BE2C (cell line): ENCODE measurements at regions not wholly inside any gene's neighbourhood (a gene's known extent, or its start where the extent isn't known, plus 50 kb on each side); places are given as distances from the start of the nearest gene placed in this dataset.

Experiments
- DNase-seq: peaks from one replicate; pipeline ENCODE4 v3.0.0-alpha.2; 2020
- H3K27me3 ChIP-seq: fragments of 250-450 bp; sonication (Bioruptor Pico); 2 replicates; pipeline ENCODE4 v1.5.1; 2020; ENCODE audit warnings: mild to moderate bottlenecking
- H3K36me3 ChIP-seq: fragments of 250-450 bp; sonication (Bioruptor Pico); 2 replicates; pipeline ENCODE4 v1.5.1; 2020; ENCODE audit warnings: mild to moderate bottlenecking
- H3K4me1 ChIP-seq: fragments of 250-450 bp; sonication (Bioruptor Pico); 2 replicates; pipeline ENCODE4 v1.5.1; 2020
- H3K4me3 ChIP-seq: 2 replicates; pipeline ENCODE4 v1.5.1; 2011; ENCODE audit warnings: low read depth, low read length
- H3K9me3 ChIP-seq: fragments of 250-450 bp; sonication (Bioruptor Pico); 2 replicates; pipeline ENCODE4 v1.5.1; 2020
- CTCF ChIP-seq: IDR thresholded peaks from 2 replicates; pipeline ENCODE4 v1.5.1; 2012; ENCODE audit warnings: mild to moderate bottlenecking, low read depth, low read length

DNA sequence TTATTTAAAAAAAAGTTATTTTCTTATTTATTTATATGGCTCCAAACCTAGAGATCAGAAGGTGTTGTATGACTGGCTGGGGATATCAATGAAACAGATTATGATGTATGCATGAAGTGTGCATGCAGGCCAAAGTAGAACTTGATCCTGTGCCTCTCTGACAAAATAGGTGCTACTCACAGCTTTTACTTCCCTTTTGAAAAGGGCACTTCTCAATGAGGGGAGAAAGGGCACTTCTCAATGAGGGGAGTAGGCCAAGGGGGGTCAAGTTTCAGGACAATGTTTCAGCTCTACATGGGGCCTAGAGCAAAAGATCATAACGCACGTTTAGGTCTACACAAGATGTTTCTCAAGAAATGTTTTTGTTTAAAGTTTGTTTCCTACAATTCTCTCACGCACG is 397.5 kb downstream of the ETS1 start:
- Histone ChIP-seq H3K36me3 (no peaks in the 10 kb centered on the region), H3K27me3 (no peaks in the 10 kb centered on the region), H3K4me3 (no peak overlapping the region), H3K9me3 (no peaks in the 10 kb centered on the region), H3K4me1 (no peaks in the 10 kb centered on the region)
- no peak for DNase-seq
- no peak for TF ChIP-seq CTCF

GRCh38 chr11:128188346-128189004 is 398.9 kb downstream of the ETS1 start:
- Histone ChIP-seq H3K27me3 (no peaks in the 10 kb centered on the region), H3K9me3 (no peaks in the 10 kb centered on the region), H3K36me3 (no peaks in the 10 kb centered on the region), H3K4me1 (no peaks in the 10 kb centered on the region), H3K4me3 (no peak overlapping the region)
- no peak for TF ChIP-seq CTCF
- no peak for DNase-seq

DNA sequence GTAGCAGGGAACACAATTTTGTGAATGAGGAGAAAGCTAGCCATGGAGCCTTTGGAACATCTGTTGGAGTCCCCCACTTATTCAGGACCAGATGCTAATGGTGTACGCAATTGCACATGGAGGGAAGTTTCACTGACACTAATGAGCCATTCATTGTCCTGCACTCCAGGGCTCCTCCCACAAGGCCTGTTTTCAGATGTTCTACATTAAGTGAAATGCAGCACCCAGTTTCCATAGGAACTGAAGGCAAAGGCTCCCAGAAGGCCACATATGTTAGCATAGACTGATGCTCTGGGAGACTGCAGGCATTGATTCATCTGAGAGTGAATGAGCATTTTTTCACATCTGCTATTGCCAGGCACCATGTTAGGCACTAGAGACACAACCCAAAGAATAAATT is 399.5 kb downstream of the ETS1 start:
- Histone ChIP-seq H3K4me1 (no peaks in the 10 kb centered on the region), H3K27me3 (no peaks in the 10 kb centered on the region), H3K9me3 (no peaks in the 10 kb centered on the region), H3K4me3 (no peak overlapping the region), H3K36me3 (no peaks in the 10 kb centered on the region)
- no peak for TF ChIP-seq CTCF
- peak; percentile 64 for DNase-seq

DNA sequence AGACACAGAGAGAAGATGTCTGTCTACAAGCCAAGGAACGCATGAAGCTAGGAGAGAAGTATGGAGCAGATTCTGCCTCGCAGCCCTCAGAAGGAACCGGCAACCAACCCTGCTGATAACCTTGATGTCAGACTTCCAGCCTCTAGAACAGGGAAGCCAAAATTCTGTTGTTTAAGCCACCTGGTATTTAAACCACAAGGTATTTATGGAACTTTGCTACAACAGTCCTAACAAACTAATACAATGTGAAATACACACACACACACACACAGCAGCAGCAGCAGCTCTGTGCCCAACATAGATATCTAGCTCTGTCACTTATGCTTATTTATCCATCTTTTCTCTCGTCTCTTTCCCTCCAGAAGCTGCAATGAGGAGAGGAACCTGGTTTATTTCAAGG is 400.0 kb downstream of the ETS1 start:
- Histone ChIP-seq H3K9me3 (no peaks in the 10 kb centered on the region), H3K4me3 (no peak overlapping the region), H3K36me3 (no peaks in the 10 kb centered on the region), H3K27me3 (no peaks in the 10 kb centered on the region), H3K4me1 (no peaks in the 10 kb centered on the region)
- DNase-seq, result no peak
- no peak for TF ChIP-seq CTCF

- no peak for DNase-seq
- Histone ChIP-seq H3K9me3 (no peaks in the 10 kb centered on the region), H3K36me3 (no peaks in the 10 kb centered on the region), H3K4me3 (no peak overlapping the region), H3K27me3 (no peaks in the 10 kb centered on the region), H3K4me1 (no peaks in the 10 kb centered on the region)
- TF ChIP-seq CTCF, result no peak
Measured at GRCh38 chr11:128184981-128185380, 402.4 kb downstream of the ETS1 start.

GRCh38 chr11:128182844-128183243 is 404.5 kb downstream of the ETS1 start:
- no peak for TF ChIP-seq CTCF
- H3K9me3 ChIP-seq, result no peaks in the 10 kb centered on the region
- H3K36me3 ChIP-seq, result no peaks in the 10 kb centered on the region
- H3K4me1 ChIP-seq, result peaks cover 7% of the 10 kb centered on the region
- H3K27me3 ChIP-seq, result no peaks in the 10 kb centered on the region
- H3K4me3 ChIP-seq, result no peak overlapping the region
- DNase-seq, result no peak
